Uterus (tissue), 3 donors: ENCODE measurements at regions not wholly inside any gene's neighbourhood (a gene's known extent, or its start where the extent isn't known, plus 50 kb on each side); places are given as distances from the start of the nearest gene placed in this dataset.

ENCODE experiments used
- DNase-seq, 2 donors: peaks; one replicate each; pipeline ENCODE4 v3.0.0-alpha.2; 2019 to 2020
- H3K27ac ChIP-seq, 2 donors: fragments of 200-600 bp; sonication (generic); 1 replicate in 1 of 2; 2 replicates in 1 of 2; pipeline ENCODE4 v1.5.1; 2016 to 2018
- H3K27me3 ChIP-seq, 2 donors: fragments of 200-600 bp; sonication (generic); one replicate each; pipeline ENCODE4 v1.5.1; 2018 to 2019; ENCODE audit warnings: control low read depth in 1 of 2
- H3K36me3 ChIP-seq, 2 donors: fragments of 200-600 bp; sonication (generic); one replicate each; pipeline ENCODE4 v1.5.1; 2019; ENCODE audit warnings: control low read depth in 1 of 2
- H3K4me1 ChIP-seq, 2 donors: fragments of 200-600 bp; sonication (generic); one replicate each; pipeline ENCODE4 v1.5.1; 2018 to 2019; ENCODE audit warnings: control low read depth in 1 of 2
- H3K4me3 ChIP-seq, 2 donors: fragments of 200-600 bp; sonication (generic); 1 replicate in 1 of 2; 2 replicates in 1 of 2; pipeline ENCODE4 v1.5.1; 2018 to 2019; ENCODE audit warnings: mild to moderate bottlenecking in 1 of 2
- H3K9me3 ChIP-seq, 2 donors: fragments of 200-600 bp; sonication (generic); one replicate each; pipeline ENCODE4 v1.5.1; 2019; ENCODE audit warnings: control low read depth in 1 of 2
- POLR2A ChIP-seq, 2 donors: fragments of 450-650 bp; IDR thresholded peaks; one replicate each; pipeline ENCODE4 v1.6.1; 2016; ENCODE audit warnings: antibody characterized with exemption in 2 of 2, mild to moderate bottlenecking in 1 of 2, moderate library complexity in 1 of 2
- intact Hi-C: fragments of 100-400 bp; cut with DNase I; formaldehyde crosslinking; loops from one replicate; pipeline ENCODE4 v1.15.1; 2023; ENCODE audit warnings: low total_unique reads
- TF ChIP-seq, protein P1 (sequence below), 4 experiments: fragments of 200-600 bp in 2 of 4; fragments of 450-650 bp in 2 of 4; sonication (generic) in 2 of 4; IDR thresholded peaks; one replicate each; pipeline ENCODE4 v1.5.1; 2016 to 2019; ENCODE audit warnings: antibody characterized with exemption in 4 of 4, mild to moderate bottlenecking in 2 of 4, moderate library complexity in 1 of 4
- donor health status: DM: yes; HTN: yes; CAD: no.

DNA sequence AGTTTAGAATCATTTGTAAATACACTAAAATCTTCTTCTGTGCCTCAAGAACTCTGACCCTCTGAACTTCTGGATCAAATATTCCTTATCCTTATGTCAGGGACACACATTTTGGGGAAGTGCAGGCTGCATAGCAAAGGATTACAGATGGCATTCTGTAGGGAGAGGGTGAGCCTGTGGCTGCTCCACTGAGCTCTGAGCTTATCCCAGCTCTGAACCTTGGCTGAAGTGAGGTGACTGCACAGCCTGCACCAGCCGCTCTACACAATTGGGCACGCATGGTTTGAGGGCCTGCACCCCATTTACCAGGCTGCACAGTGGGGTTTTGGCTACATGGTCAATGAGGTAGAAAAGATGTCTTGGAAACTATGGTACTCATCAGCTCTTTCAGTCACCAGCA, 251.6 kb downstream of the GALR1 start:
- no peaks in the 10 kb centered on the region for H3K9me3 ChIP-seq

DNA sequence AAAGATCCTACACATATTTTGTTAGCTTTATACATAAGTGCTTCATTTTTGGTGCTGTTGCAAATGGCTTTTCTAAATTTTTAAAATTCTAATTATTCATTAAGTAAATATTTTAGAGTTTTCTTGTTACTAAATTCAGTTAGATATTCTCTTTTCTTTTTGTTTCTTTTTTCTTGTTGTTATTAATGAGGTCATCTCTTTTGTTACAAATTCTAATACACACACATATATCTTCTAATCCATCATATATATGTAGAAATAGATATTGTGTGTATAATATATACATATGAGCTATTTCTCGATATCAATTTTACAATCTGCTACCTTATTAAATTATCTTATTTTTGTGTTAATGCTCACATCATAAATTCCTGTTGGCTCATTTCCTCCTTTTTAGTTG, 255.9 kb downstream of the GALR1 start:
- H3K36me3 ChIP-seq = no peaks in the 10 kb centered on the region
- intact Hi-C loops = no loop called here
- H3K9me3 ChIP-seq = no peaks in the 10 kb centered on the region
- H3K4me3 ChIP-seq = no peak overlapping the region
- DNase-seq = no peak
- no peaks in the 10 kb centered on the region for H3K4me1 ChIP-seq
- H3K27me3 ChIP-seq = no peaks in the 10 kb centered on the region
- no peak overlapping the region for H3K27ac ChIP-seq
- TF ChIP-seq, protein P1, sequence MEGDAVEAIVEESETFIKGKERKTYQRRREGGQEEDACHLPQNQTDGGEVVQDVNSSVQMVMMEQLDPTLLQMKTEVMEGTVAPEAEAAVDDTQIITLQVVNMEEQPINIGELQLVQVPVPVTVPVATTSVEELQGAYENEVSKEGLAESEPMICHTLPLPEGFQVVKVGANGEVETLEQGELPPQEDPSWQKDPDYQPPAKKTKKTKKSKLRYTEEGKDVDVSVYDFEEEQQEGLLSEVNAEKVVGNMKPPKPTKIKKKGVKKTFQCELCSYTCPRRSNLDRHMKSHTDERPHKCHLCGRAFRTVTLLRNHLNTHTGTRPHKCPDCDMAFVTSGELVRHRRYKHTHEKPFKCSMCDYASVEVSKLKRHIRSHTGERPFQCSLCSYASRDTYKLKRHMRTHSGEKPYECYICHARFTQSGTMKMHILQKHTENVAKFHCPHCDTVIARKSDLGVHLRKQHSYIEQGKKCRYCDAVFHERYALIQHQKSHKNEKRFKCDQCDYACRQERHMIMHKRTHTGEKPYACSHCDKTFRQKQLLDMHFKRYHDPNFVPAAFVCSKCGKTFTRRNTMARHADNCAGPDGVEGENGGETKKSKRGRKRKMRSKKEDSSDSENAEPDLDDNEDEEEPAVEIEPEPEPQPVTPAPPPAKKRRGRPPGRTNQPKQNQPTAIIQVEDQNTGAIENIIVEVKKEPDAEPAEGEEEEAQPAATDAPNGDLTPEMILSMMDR (IDR thresholded peaks at IDR 0.05) = no peak
- no peak for TF ChIP-seq POLR2A (IDR thresholded peaks at IDR 0.05)

More for the DNA sequence above, 251.6 kb downstream of the GALR1 start:
- Histone ChIP-seq H3K27ac (no peak overlapping the region), H3K27me3 (no peaks in the 10 kb centered on the region), H3K4me1 (no peaks in the 10 kb centered on the region), H3K36me3 (no peaks in the 10 kb centered on the region), H3K4me3 (no peak overlapping the region)
- DNase-seq = no peak
- TF ChIP-seq, protein P1 (IDR thresholded peaks at IDR 0.05) = no peak
- TF ChIP-seq POLR2A (IDR thresholded peaks at IDR 0.05) = no peak
- intact Hi-C loops = no loop called here

DNA sequence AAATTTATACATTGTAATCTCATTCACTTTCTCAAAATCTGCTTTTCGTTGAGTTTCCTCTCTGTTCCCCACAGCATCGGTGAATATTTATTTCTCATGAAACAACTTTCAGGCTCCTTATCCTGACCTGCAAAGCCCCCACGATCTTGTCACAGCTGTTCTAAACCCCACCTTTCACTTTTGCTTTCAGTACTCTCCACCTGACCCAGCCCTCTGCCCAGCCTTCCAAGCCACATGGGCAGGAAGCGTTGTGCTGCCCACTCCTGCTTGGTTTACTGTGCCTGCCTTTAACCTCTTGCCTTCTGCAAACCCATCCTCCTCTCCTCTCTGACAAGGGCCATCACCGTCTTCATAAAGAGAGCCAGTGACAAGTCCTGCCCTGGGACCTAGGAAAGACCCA, 262.5 kb downstream of the GALR1 start:
- Histone ChIP-seq H3K4me1 (no peaks in the 10 kb centered on the region), H3K9me3 (peaks cover 0 to 3% of the 10 kb centered on the region in 2 donors), H3K27me3 (no peaks in the 10 kb centered on the region), H3K4me3 (no peak overlapping the region), H3K36me3 (no peaks in the 10 kb centered on the region), H3K27ac (no peak overlapping the region)
- TF ChIP-seq, protein P1 (IDR thresholded peaks at IDR 0.05) = no peak
- no peak for TF ChIP-seq POLR2A (IDR thresholded peaks at IDR 0.05)
- no peak for DNase-seq
- intact Hi-C loops = no loop called here

DNA sequence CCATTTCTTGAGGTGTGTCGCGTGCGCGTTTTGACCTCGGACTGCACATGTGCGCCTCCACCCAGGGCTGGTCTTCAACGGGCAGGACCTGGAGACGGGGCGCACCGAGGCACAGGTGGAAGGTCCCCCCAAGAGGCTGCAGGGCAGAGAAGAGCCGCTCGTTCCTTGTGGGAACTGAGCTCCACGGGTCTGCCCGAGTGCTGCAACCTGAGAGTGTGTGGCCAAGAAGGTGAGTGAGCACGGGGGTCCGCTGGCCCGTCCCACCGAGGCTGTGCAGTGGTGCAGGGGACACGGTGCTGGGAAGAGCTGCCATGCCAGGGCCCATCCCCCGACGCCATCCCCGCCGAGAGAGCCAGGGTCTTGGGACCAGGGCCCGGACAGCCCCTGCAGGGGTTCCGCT, 268.3 kb downstream of the GALR1 start:
- Histone ChIP-seq H3K4me3 (no peak overlapping the region), H3K27me3 (no peaks in the 10 kb centered on the region), H3K36me3 (no peaks in the 10 kb centered on the region), H3K4me1 (no peaks in the 10 kb centered on the region), H3K27ac (no peak overlapping the region), H3K9me3 (peaks cover 0 to 3% of the 10 kb centered on the region in 2 donors)
- no peak for TF ChIP-seq POLR2A (IDR thresholded peaks at IDR 0.05)
- TF ChIP-seq, protein P1 (IDR thresholded peaks at IDR 0.05) = no peak
- intact Hi-C loops = no loop called here
- no peak for DNase-seq

DNA sequence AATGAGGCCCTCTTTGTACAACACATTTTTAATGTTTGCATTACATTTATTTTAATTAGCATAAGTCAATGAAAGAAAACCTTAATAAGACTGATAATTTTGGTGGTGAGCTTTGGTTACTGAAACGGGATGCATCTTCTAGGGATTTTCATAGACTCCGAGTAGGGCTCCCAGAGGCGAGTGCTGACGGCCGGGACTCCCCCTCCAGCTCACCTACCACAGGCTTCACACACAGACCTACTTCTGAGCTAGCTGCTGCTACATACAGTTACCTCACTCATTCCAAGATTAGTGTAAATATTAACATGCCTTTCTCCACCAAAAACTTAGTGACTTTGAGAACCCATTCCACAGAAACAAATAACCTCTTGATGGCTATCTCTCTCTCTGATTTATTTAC, 271.1 kb downstream of the GALR1 start:
- intact Hi-C loops = no loop called here
- DNase-seq = no peak
- no peaks in the 10 kb centered on the region for H3K27me3 ChIP-seq

More for the DNA sequence above, 271.1 kb downstream of the GALR1 start:
- no peaks in the 10 kb centered on the region for H3K9me3 ChIP-seq
- no peak for TF ChIP-seq POLR2A (IDR thresholded peaks at IDR 0.05)
- TF ChIP-seq, protein P1 (IDR thresholded peaks at IDR 0.05) = no peak
- no peak overlapping the region for H3K27ac ChIP-seq
- no peaks in the 10 kb centered on the region for H3K36me3 ChIP-seq
- H3K4me3 ChIP-seq = no peak overlapping the region
- no peaks in the 10 kb centered on the region for H3K4me1 ChIP-seq
